Muscle of leg (tissue), 3 donors: ENCODE measurements at regions not wholly inside any gene's neighbourhood (a gene's known extent, or its start where the extent isn't known, plus 50 kb on each side); places are given as distances from the start of the nearest gene placed in this dataset.

Experiments
- DNase-seq: peaks from one replicate; pipeline ENCODE4 v3.0.0; 2013
- H3K27ac ChIP-seq: one replicate; pipeline ENCODE4 v1.5.1; 2013; ENCODE audit warnings: mild to moderate bottlenecking, low read length, control low read depth
- H3K27me3 ChIP-seq: one replicate; pipeline ENCODE4 v1.6.1; 2013; ENCODE audit warnings: low read length; ENCODE audit not compliant: control insufficient read depth, insufficient read depth
- H3K36me3 ChIP-seq: one replicate; pipeline ENCODE4 v1.6.1; 2013; ENCODE audit warnings: low read length; ENCODE audit not compliant: control insufficient read depth, insufficient read depth
- H3K4me1 ChIP-seq: one replicate; pipeline ENCODE4 v1.6.1; 2013; ENCODE audit warnings: low read length; ENCODE audit not compliant: control insufficient read depth, insufficient read depth
- H3K4me3 ChIP-seq: one replicate; pipeline ENCODE4 v1.5.1; 2013; ENCODE audit warnings: low read length, control low read depth
- H3K9me3 ChIP-seq: replicated peaks from 2 replicates; pipeline ENCODE4 v1.6.1; 2013; ENCODE audit warnings: low read depth, low read length; ENCODE audit not compliant: control insufficient read depth
- WGBS: methylation state at CpG from one replicate; pipeline ENCODE4 v1.1.5; 2013; ENCODE audit warnings: missing lambda C conversion rate; ENCODE audit not compliant: insufficient coverage; 5-methylcytosine and 5-hydroxymethylcytosine counted together

DNA sequence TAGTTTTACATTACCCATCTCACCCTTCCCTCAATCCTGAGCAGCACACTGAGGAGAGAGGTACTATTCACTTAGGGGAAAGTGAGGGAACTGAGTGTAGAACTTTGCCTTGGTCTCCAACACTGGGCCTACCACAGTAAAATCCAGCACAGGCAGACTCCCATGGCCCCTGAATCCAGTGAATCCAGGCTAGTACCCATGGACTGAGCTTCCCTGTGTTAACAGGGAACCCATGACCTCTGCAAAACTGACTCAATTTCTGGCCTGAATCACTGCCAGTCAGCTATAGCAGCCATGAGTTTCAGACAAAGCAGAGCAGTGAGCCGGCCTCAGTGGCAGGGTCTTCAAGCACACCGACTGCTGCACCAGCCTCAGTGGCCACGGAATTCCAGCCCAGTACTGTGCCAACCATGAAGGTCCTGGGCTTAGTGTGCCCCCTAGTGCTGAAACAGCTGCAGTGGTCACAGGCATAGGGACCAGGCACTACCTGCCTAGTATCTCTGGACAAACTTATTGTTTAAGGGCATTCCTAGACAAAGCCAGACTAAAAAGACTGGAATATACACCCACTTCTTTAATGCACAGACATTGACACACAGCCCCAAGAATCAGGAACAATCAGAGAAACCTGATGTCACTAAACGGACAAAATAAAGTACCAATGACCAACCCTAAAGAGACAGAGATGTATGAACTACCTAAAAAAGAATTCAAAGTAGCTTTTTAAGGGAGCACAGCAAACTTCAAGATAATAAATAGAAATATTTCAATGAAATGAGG is 127.4 kb upstream of the RPL34 start:
- no peaks in the 10 kb centered on the region for H3K4me1 ChIP-seq
- peaks cover 7% of the 10 kb centered on the region for H3K9me3 ChIP-seq
- DNase-seq: no peak
- no peak overlapping the region for H3K27ac ChIP-seq
- H3K36me3 ChIP-seq: no peaks in the 10 kb centered on the region
- no peaks in the 10 kb centered on the region for H3K27me3 ChIP-seq
- no peak overlapping the region for H3K4me3 ChIP-seq
- 58% methylated on average over 3 of the region's 4 CpGs for WGBS

DNA sequence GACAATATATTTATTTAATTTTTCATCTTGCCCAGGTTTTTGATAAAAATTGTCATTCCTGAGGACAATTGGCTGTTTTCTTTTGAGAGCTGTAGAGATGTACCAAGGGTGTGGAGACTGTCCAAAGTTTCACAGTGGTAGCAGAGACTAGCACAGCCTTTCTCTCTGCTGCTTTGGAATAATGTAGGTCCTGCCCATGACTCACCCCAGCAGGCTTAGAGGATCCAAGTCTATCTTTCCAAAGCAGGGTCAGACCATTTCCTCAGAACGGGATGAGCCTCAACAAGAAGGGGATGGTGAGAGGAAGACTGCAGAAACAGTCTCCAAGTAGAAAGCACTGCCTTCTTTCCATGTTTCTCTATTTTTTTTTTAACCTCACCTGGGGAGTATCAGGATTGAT is 131.5 kb upstream of the RPL34 start:
- Histone ChIP-seq H3K36me3 (no peaks in the 10 kb centered on the region), H3K27ac (no peak overlapping the region), H3K4me1 (no peaks in the 10 kb centered on the region), H3K9me3 (peaks cover 4% of the 10 kb centered on the region), H3K4me3 (no peak overlapping the region), H3K27me3 (no peaks in the 10 kb centered on the region)
- DNase-seq: no peak
- WGBS: no CpG with 5 or more reads among the region's 1 CpG

DNA sequence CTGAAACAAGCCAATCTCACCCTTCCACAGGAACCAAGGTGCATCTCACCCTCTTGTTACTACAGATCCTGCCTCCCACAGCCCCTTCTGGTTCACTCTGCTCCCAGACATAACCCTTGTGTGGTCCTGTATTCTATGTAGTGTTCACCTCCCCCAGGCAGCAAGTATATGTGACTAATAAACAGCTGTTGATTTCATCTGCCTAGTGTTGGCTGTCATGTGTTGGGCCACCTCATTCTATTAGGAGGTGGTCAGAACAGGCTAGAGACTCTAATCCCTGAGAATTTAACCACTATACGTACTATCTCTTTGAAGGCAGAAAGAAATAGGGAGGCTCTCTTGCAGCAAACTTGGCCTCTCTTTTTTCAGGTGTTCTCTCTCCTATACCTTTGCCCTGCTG is 134.3 kb upstream of the RPL34 start:
- Histone ChIP-seq H3K36me3 (no peaks in the 10 kb centered on the region), H3K27ac (no peak overlapping the region), H3K27me3 (no peaks in the 10 kb centered on the region), H3K4me1 (no peaks in the 10 kb centered on the region), H3K4me3 (no peak overlapping the region), H3K9me3 (no peaks in the 10 kb centered on the region)
- WGBS: no CpG with 5 or more reads among the region's 1 CpG
- DNase-seq: no peak

DNA sequence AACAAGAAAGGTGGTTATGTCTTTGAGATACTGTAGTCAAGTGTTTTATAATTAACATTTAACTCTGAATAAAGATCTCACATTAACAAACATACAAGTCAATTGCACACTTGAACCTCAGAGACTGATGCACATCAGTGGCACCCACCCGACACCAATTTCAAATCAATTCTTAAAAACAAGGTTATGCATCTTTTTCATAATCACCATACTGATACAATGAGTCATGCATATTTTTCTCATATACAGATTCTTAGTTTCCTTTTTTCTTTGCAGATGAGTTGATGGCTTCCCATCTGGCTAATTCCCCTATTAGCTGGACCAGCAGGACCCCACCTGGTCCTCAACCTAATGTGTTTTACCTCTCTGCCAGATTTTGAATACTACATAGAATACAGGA is 136.2 kb upstream of the RPL34 start:
- no peak for DNase-seq
- no peak overlapping the region for H3K27ac ChIP-seq
- no peaks in the 10 kb centered on the region for H3K4me1 ChIP-seq
- no peaks in the 10 kb centered on the region for H3K9me3 ChIP-seq
- H3K4me3 ChIP-seq: no peak overlapping the region
- no peaks in the 10 kb centered on the region for H3K36me3 ChIP-seq
- no peaks in the 10 kb centered on the region for H3K27me3 ChIP-seq
- no CpG with 5 or more reads among the region's 1 CpG for WGBS

DNA sequence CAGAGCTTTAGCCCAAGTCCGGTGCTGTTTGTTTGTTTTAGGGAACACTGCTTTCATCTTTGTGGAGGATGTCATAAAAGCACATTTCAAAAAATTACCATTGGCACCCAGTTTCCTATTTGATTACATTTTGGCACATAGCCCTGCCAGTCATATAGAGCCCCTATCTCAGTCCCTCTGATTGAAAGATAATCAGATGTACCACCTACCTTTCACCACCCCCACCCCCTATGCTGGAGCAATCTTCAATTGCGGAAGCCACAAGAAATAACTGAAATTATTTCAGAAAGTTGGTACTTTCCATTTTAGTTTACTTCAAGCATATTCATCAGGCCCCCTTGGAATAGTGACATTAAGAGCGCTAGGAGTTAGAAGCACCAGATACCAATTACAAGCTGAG is 136.7 kb upstream of the RPL34 start:
- H3K4me1 ChIP-seq: no peaks in the 10 kb centered on the region
- H3K27me3 ChIP-seq: no peaks in the 10 kb centered on the region

DNA sequence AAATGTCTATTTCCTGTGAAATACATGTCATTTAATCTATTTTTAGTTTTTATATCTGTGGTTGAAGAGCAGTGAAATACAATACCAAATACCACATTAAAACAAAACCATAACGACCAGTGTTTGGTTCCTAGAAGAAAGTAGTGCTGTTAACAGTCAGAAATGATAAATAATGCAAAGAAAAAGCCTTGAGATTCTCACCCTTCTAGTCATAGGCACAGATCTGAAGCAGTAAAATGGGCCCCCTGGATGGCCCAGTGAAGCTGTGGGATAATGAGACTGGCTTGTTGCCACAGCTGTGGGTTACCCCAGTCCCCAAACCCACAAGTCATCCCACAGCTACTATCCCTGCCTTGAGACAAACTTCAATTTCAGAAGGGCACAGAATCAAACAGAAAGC is 137.3 kb upstream of the RPL34 start:
- WGBS: no CpG with 5 or more reads among the region's 1 CpG
- Histone ChIP-seq H3K4me3 (no peak overlapping the region), H3K36me3 (no peaks in the 10 kb centered on the region), H3K27ac (no peak overlapping the region), H3K4me1 (no peaks in the 10 kb centered on the region), H3K9me3 (no peaks in the 10 kb centered on the region), H3K27me3 (no peaks in the 10 kb centered on the region)
- no peak for DNase-seq

More for the DNA sequence above, 136.7 kb upstream of the RPL34 start:
- no peak overlapping the region for H3K27ac ChIP-seq
- DNase-seq: no peak
- no peak overlapping the region for H3K4me3 ChIP-seq
- no peaks in the 10 kb centered on the region for H3K9me3 ChIP-seq
- no CpG with 5 or more reads among the region's 3 CpGs for WGBS
- H3K36me3 ChIP-seq: no peaks in the 10 kb centered on the region

DNA sequence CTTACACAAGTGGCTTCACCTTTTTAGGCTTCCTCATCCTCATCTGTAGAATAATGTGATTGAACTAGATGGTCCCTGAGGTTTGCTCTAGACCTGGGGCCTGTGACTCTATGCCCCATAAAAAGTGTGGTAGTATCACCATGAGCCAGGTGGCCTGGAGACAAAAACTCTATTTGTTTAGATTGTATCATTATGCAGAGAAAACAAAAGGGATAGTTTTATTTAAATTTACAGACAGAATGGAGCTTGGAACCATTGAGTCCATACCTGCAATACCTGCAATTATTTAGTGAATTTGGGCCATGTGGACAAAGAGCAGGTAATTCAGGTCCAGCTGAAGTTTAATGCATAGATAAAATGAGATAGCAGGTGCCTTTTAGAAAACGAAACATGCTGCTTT is 139.5 kb upstream of the RPL34 start:
- no peak overlapping the region for H3K4me3 ChIP-seq
- no peaks in the 10 kb centered on the region for H3K36me3 ChIP-seq
- H3K27ac ChIP-seq: no peak overlapping the region
- WGBS: 89% methylated on average over 1 of the region's 1 CpG
- H3K9me3 ChIP-seq: no peaks in the 10 kb centered on the region
- no peaks in the 10 kb centered on the region for H3K27me3 ChIP-seq
- H3K4me1 ChIP-seq: no peaks in the 10 kb centered on the region
- DNase-seq: no peak

DNA sequence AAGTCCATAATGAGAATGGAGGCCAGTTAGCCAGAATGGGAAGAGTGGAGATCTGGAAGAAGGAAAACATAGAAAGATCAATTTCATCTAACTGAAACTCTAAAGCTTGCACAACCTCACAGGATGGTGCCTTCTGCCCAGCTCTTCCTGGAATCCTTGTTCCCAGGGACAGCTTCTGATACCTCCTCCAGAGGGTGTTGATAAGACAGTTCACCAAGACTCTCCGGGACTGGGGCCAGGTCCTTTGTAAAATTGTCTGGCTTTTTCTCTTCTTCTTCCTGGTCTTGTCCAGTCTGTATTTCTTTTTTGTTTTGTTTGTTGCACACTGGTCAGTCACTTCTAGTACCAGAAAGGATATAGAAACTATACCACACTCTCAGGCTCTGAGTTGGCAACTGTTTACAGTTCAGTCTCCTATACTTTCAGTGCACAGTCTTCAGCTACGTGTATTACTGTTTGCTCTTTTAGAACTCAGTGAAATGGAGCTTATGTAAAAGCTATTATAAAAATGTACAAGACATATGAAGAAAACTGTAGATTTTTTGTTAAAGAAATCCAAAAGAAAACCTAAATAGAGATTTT is 142.8 kb upstream of the RPL34 start:
- no CpG with 5 or more reads among the region's 2 CpGs for whole genome bisulfite sequencing
- no peaks in the 10 kb centered on the region for H3K9me3 ChIP-seq
- H3K27ac ChIP-seq: no peak overlapping the region
- H3K4me3 ChIP-seq: no peak overlapping the region
- no peaks in the 10 kb centered on the region for H3K36me3 ChIP-seq
- DNase-seq: no peak
- H3K27me3 ChIP-seq: no peaks in the 10 kb centered on the region
- no peaks in the 10 kb centered on the region for H3K4me1 ChIP-seq

DNA sequence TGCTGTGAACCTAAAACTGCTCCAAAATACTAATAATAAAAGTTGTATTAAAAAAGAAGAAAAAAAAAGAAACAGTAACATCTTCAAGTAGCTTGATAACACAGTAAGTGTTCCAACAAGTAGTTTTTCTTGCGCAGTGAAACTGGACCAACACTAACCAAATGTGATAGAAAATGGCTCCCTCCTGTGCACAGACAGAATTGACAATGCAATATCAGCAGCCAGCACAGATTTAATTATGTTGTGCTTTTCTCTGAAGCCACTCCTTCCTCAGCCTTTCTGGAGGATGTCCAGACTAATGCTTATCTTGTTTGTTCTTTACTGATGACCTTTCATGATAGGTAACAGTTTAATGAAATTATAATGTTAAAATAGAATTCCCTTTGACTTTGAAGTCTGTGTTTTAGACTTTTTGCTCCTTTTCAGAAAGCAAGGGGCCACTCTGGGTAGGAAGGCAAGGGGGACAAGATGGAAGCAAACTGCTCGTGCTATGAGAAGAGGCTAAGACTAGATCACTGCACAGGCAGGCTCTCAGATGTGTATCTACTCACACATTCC is 147.1 kb upstream of the RPL34 start:
- no peak overlapping the region for H3K27ac ChIP-seq
- H3K36me3 ChIP-seq: no peaks in the 10 kb centered on the region
- H3K4me3 ChIP-seq: no peak overlapping the region
- H3K4me1 ChIP-seq: no peaks in the 10 kb centered on the region
- no CpG with 5 or more reads among the region's 2 CpGs for WGBS
- no peaks in the 10 kb centered on the region for H3K27me3 ChIP-seq
- no peak for DNase-seq
- H3K9me3 ChIP-seq: no peaks in the 10 kb centered on the region

DNA sequence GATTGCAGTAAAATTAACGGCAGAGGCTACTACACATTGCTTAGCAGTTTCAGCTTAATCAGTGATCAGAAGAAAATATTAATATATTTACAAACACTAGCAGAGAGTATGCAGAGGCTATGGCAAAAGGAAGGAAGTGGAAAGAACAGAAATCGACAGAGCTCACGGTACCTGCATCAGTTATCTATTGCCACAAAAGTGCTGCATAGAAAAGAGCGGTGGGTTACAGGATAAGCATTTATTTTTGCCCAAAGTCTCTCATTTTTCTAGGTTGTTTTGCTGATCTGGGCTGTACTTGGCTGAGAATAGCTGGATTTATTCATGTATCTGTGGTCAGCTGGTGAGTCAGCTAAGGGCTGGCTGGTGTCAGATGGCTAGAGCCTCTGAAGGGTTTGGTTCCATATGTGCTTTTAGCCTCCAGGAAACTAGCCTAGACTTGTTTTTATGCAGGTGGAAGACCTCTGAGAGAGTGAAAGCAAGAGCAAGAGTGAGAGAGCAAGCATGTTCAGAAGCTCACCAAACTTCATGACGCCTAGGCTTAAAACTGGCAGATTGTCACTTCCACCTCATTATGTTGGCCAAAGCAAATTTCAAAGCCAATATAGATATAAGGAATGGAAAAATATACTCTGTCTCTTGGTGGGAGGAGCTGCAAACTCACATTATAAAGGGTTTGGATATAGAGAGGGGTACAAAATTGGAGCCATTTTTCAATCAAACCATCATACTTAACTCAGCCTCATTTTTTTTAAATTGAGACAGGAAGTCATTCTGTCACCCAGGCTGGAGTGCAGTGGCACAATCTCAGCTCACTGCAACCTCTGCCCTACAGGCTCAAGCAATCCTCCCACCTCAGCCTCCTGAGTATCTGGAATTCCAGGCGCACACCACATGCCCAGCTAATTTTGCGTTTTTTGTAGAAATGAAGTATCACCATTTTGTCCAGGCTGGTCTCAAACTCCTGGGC is 153.2 kb upstream of the RPL34 start:
- no peaks in the 10 kb centered on the region for H3K36me3 ChIP-seq
- H3K27me3 ChIP-seq: no peaks in the 10 kb centered on the region
- peak; percentile 7 for DNase-seq
- 71% methylated on average over 5 of the region's 7 CpGs for WGBS
- no peak overlapping the region for H3K4me3 ChIP-seq
- H3K27ac ChIP-seq: no peak overlapping the region
- no peaks in the 10 kb centered on the region for H3K4me1 ChIP-seq
- H3K9me3 ChIP-seq: no peaks in the 10 kb centered on the region
